ENCODE measurements at regions not wholly inside any gene's neighbourhood (a gene's known extent, or its start where the extent isn't known, plus 50 kb on each side); places are given as distances from the start of the nearest gene placed in this dataset.
A peak's percentile ranks its signal among the peaks of the same experiment; 100 is the strongest.

GRCh38 chr22:48378673-48379072, 1449.0 kb downstream of the BRD1 start:
- Histone ChIP-seq H3K4me1 (ENCODE audit: control insufficient read depth, insufficient read depth, low read length, poor library complexity, severe bottlenecking) (no peaks in the 10 kb centered on the region), H3K9me3 (ENCODE audit: control insufficient read depth in 2 of 2, low read length in 2 of 2) (no peaks in the 10 kb centered on the region), H3K36me3 (ENCODE audit: control insufficient read depth, insufficient read depth, low read length) (no peaks in the 10 kb centered on the region), H3K27ac (ENCODE audit: insufficient read depth, low read length, poor library complexity, severe bottlenecking) (no peak overlapping the region), H3K27me3 (ENCODE audit: control insufficient read depth, insufficient read depth, low read length) (no peaks in the 10 kb centered on the region), H3K4me3 (ENCODE audit: low read depth, low read length) (no peak overlapping the region)
- no peak overlapping the region for H3K27ac Mint-ChIP-seq
- peaks cover 11% of the 10 kb centered on the region for H3K27me3 Mint-ChIP-seq
- no peaks in the 10 kb centered on the region for H3K36me3 Mint-ChIP-seq
- no peaks in the 10 kb centered on the region for H3K4me1 Mint-ChIP-seq
- no peak for DNase-seq
- no peak for ATAC-seq (ENCODE audit: low read depth in 2 of 2)
- peaks cover 0 to 3% (median 0%) of the 10 kb centered on the region in 7 donors for H3K9me3 Mint-ChIP-seq
- H3K4me3 Mint-ChIP-seq = no peak overlapping the region

GRCh38 chr22:48376936-48377712, 1450.5 kb downstream of the BRD1 start:
- no peaks in the 10 kb centered on the region for H3K27me3 ChIP-seq (ENCODE audit: control insufficient read depth, insufficient read depth, low read length)
- Mint-ChIP-seq H3K27ac (no peak overlapping the region), H3K27me3 (peaks cover 11% of the 10 kb centered on the region), H3K9me3 (peaks cover 0 to 3% (median 0%) of the 10 kb centered on the region in 7 donors), H3K4me1 (no peaks in the 10 kb centered on the region), H3K36me3 (no peaks in the 10 kb centered on the region), H3K4me3 (peak overlapping the region in 1 of 4 donors; percentile 51)
- H3K4me3 ChIP-seq (ENCODE audit: low read depth, low read length) = no peak overlapping the region
- no peak for ATAC-seq (ENCODE audit: low read depth in 2 of 2)
- H3K27ac ChIP-seq (ENCODE audit: insufficient read depth, low read length, poor library complexity, severe bottlenecking) = no peak overlapping the region
- no peak for DNase-seq
- no peaks in the 10 kb centered on the region for H3K36me3 ChIP-seq (ENCODE audit: control insufficient read depth, insufficient read depth, low read length)
- no peaks in the 10 kb centered on the region for H3K9me3 ChIP-seq (ENCODE audit: control insufficient read depth in 2 of 2, low read length in 2 of 2)
- no peaks in the 10 kb centered on the region for H3K4me1 ChIP-seq (ENCODE audit: control insufficient read depth, insufficient read depth, low read length, poor library complexity, severe bottlenecking)

GRCh38 chr22:48376428-48376827, 1451.2 kb downstream of the BRD1 start:
- H3K4me3 Mint-ChIP-seq = no peak overlapping the region
- H3K9me3 ChIP-seq (ENCODE audit: control insufficient read depth in 2 of 2, low read length in 2 of 2) = no peaks in the 10 kb centered on the region
- peaks cover 0 to 3% (median 0%) of the 10 kb centered on the region in 7 donors for H3K9me3 Mint-ChIP-seq
- peaks cover 11% of the 10 kb centered on the region for H3K27me3 Mint-ChIP-seq
- H3K27ac Mint-ChIP-seq = no peak overlapping the region
- H3K4me1 Mint-ChIP-seq = no peaks in the 10 kb centered on the region
- DNase-seq (no peak), ATAC-seq (ENCODE audit: low read depth in 2 of 2) (no peak)
- H3K27me3 ChIP-seq (ENCODE audit: control insufficient read depth, insufficient read depth, low read length) = no peaks in the 10 kb centered on the region
- H3K4me3 ChIP-seq (ENCODE audit: low read depth, low read length) = no peak overlapping the region
- no peak overlapping the region for H3K27ac ChIP-seq (ENCODE audit: insufficient read depth, low read length, poor library complexity, severe bottlenecking)
- H3K36me3 Mint-ChIP-seq = no peaks in the 10 kb centered on the region
- no peaks in the 10 kb centered on the region for H3K4me1 ChIP-seq (ENCODE audit: control insufficient read depth, insufficient read depth, low read length, poor library complexity, severe bottlenecking)
- H3K36me3 ChIP-seq (ENCODE audit: control insufficient read depth, insufficient read depth, low read length) = no peaks in the 10 kb centered on the region

GRCh38 chr22:48373626-48374173, 1454.0 kb downstream of the BRD1 start:
- Histone ChIP-seq H3K4me1 (ENCODE audit: control insufficient read depth, insufficient read depth, low read length, poor library complexity, severe bottlenecking) (no peaks in the 10 kb centered on the region), H3K27ac (ENCODE audit: insufficient read depth, low read length, poor library complexity, severe bottlenecking) (no peak overlapping the region), H3K9me3 (ENCODE audit: control insufficient read depth in 2 of 2, low read length in 2 of 2) (no peaks in the 10 kb centered on the region), H3K36me3 (ENCODE audit: control insufficient read depth, insufficient read depth, low read length) (no peaks in the 10 kb centered on the region), H3K4me3 (ENCODE audit: low read depth, low read length) (no peak overlapping the region), H3K27me3 (ENCODE audit: control insufficient read depth, insufficient read depth, low read length) (no peaks in the 10 kb centered on the region)
- no peak overlapping the region for H3K4me3 Mint-ChIP-seq
- DNase-seq (no peak), ATAC-seq (ENCODE audit: low read depth in 2 of 2) (no peak)
- no peak overlapping the region for H3K27ac Mint-ChIP-seq
- H3K9me3 Mint-ChIP-seq = no peaks in the 10 kb centered on the region
- H3K4me1 Mint-ChIP-seq = no peaks in the 10 kb centered on the region
- peaks cover 11% of the 10 kb centered on the region for H3K27me3 Mint-ChIP-seq
- no peaks in the 10 kb centered on the region for H3K36me3 Mint-ChIP-seq

- Mint-ChIP-seq H3K27me3 (peaks cover 15% of the 10 kb centered on the region), H3K27ac (no peak overlapping the region), H3K9me3 (peaks cover 0 to 1% (median 0%) of the 10 kb centered on the region in 7 donors), H3K4me1 (no peaks in the 10 kb centered on the region), H3K36me3 (no peaks in the 10 kb centered on the region), H3K4me3 (no peak overlapping the region)
- Histone ChIP-seq H3K4me3 (ENCODE audit: low read depth, low read length) (no peak overlapping the region), H3K9me3 (ENCODE audit: control insufficient read depth in 2 of 2, low read length in 2 of 2) (no peaks in the 10 kb centered on the region), H3K4me1 (ENCODE audit: control insufficient read depth, insufficient read depth, low read length, poor library complexity, severe bottlenecking) (no peaks in the 10 kb centered on the region), H3K27me3 (ENCODE audit: control insufficient read depth, insufficient read depth, low read length) (no peaks in the 10 kb centered on the region), H3K36me3 (ENCODE audit: control insufficient read depth, insufficient read depth, low read length) (no peaks in the 10 kb centered on the region), H3K27ac (ENCODE audit: insufficient read depth, low read length, poor library complexity, severe bottlenecking) (no peak overlapping the region)
- ATAC-seq (ENCODE audit: low read depth in 2 of 2) (no peak), DNase-seq (no peak)
Measured at GRCh38 chr22:48372390-48372789, 1455.3 kb downstream of the BRD1 start.

- no peaks in the 10 kb centered on the region for H3K4me1 Mint-ChIP-seq
- H3K36me3 ChIP-seq (ENCODE audit: control insufficient read depth, insufficient read depth, low read length) = no peaks in the 10 kb centered on the region
- H3K27ac Mint-ChIP-seq = no peak overlapping the region
- H3K4me3 ChIP-seq (ENCODE audit: low read depth, low read length) = no peak overlapping the region
- H3K4me3 Mint-ChIP-seq = no peak overlapping the region
- H3K9me3 ChIP-seq (ENCODE audit: control insufficient read depth in 2 of 2, low read length in 2 of 2) = no peaks in the 10 kb centered on the region
- no peaks in the 10 kb centered on the region for H3K27me3 ChIP-seq (ENCODE audit: control insufficient read depth, insufficient read depth, low read length)
- H3K4me1 ChIP-seq (ENCODE audit: control insufficient read depth, insufficient read depth, low read length, poor library complexity, severe bottlenecking) = no peaks in the 10 kb centered on the region
- H3K36me3 Mint-ChIP-seq = no peaks in the 10 kb centered on the region
- H3K27ac ChIP-seq (ENCODE audit: insufficient read depth, low read length, poor library complexity, severe bottlenecking) = no peak overlapping the region
- DNase-seq (no peak), ATAC-seq (ENCODE audit: low read depth in 2 of 2) (no peak)
- H3K27me3 Mint-ChIP-seq = peaks cover 18% of the 10 kb centered on the region
- peaks cover 0 to 1% (median 0%) of the 10 kb centered on the region in 7 donors for H3K9me3 Mint-ChIP-seq
Measured at GRCh38 chr22:48371391-48371790, 1456.3 kb downstream of the BRD1 start.

GRCh38 chr22:48370508-48371325, 1457.0 kb downstream of the BRD1 start:
- no peak for ATAC-seq (ENCODE audit: low read depth in 2 of 2)
- Histone ChIP-seq H3K27ac (ENCODE audit: insufficient read depth, low read length, poor library complexity, severe bottlenecking) (no peak overlapping the region), H3K9me3 (ENCODE audit: control insufficient read depth in 2 of 2, low read length in 2 of 2) (no peaks in the 10 kb centered on the region), H3K4me1 (ENCODE audit: control insufficient read depth, insufficient read depth, low read length, poor library complexity, severe bottlenecking) (no peaks in the 10 kb centered on the region), H3K27me3 (ENCODE audit: control insufficient read depth, insufficient read depth, low read length) (no peaks in the 10 kb centered on the region), H3K36me3 (ENCODE audit: control insufficient read depth, insufficient read depth, low read length) (no peaks in the 10 kb centered on the region), H3K4me3 (ENCODE audit: low read depth, low read length) (no peak overlapping the region)
- DNase-seq = no peak
- peaks cover 12% of the 10 kb centered on the region for H3K27me3 Mint-ChIP-seq
- no peak overlapping the region for H3K27ac Mint-ChIP-seq
- no peak overlapping the region for H3K4me3 Mint-ChIP-seq
- no peaks in the 10 kb centered on the region for H3K4me1 Mint-ChIP-seq
- no peaks in the 10 kb centered on the region for H3K36me3 Mint-ChIP-seq
- H3K9me3 Mint-ChIP-seq = peaks cover 0 to 1% (median 0%) of the 10 kb centered on the region in 7 donors
